SK-N-MC (cell line): ENCODE measurements at regions not wholly inside any gene's neighbourhood (a gene's known extent, or its start where the extent isn't known, plus 50 kb on each side); places are given as distances from the start of the nearest gene placed in this dataset.

ENCODE experiments used
- DNase-seq: peaks from one replicate; pipeline ENCODE4 v3.0.0-alpha.2; 2011; ENCODE audit warnings: low read depth, low spot score
- H3K27ac ChIP-seq: fragments of 200-600 bp; sonication (generic); 2 replicates; pipeline ENCODE4 v1.5.1; 2016; ENCODE audit warnings: mixed run types
- H3K36me3 ChIP-seq: fragments of 200-600 bp; sonication (generic); 2 replicates; pipeline ENCODE4 v1.6.1; 2017; ENCODE audit warnings: antibody characterized with exemption, low read length, mixed read lengths; ENCODE audit not compliant: insufficient read depth
- H3K4me3 ChIP-seq: fragments of 200-600 bp; sonication (generic); 2 replicates; pipeline ENCODE4 v1.5.1; 2016
- H3K9ac ChIP-seq: fragments of 200-600 bp; sonication (generic); 2 replicates; pipeline ENCODE4 v1.8.0; 2017; ENCODE audit warnings: mixed run types, mixed read lengths; ENCODE audit not compliant: insufficient read length
- H3K9me3 ChIP-seq: fragments of 200-600 bp; sonication (generic); 2 replicates; pipeline ENCODE4 v1.6.1; 2017; ENCODE audit warnings: low read depth, mild to moderate bottlenecking, antibody characterized with exemption, low read length, moderate library complexity, mixed read lengths
- EZH2 ChIP-seq: fragments of 200-600 bp; sonication (generic); IDR thresholded peaks from one replicate; pipeline ENCODE4 v1.6.1; 2017; ENCODE audit warnings: antibody characterized with exemption
- FOXP2 ChIP-seq: optimal IDR thresholded peaks from 2 replicates; pipeline ENCODE3; 2011; ENCODE audit warnings: mild to moderate bottlenecking, moderate library complexity; ENCODE audit not compliant: insufficient read depth; ENCODE audit errors: extremely low read length, control extremely low read depth
- POLR2AphosphoS5 ChIP-seq: IDR thresholded peaks from 2 replicates; pipeline ENCODE4 v1.6.1; 2012; ENCODE audit warnings: mild to moderate bottlenecking, low read depth, low read length, borderline replicate concordance

GRCh38 chr11:98944461-98944860 is 76.3 kb upstream of the CNTN5 start:
- no peak overlapping the region for H3K27ac ChIP-seq
- DNase-seq: no peak
- no peak for TF ChIP-seq POLR2AphosphoS5
- no peak for TF ChIP-seq FOXP2
- no peak for TF ChIP-seq EZH2
- H3K36me3 ChIP-seq: no peaks in the 10 kb centered on the region
- no peak overlapping the region for H3K9ac ChIP-seq
- H3K4me3 ChIP-seq: no peak overlapping the region
- no peaks in the 10 kb centered on the region for H3K9me3 ChIP-seq

- Histone ChIP-seq H3K9ac (no peak overlapping the region), H3K27ac (no peak overlapping the region), H3K4me3 (no peak overlapping the region), H3K9me3 (no peaks in the 10 kb centered on the region), H3K36me3 (no peaks in the 10 kb centered on the region)
- TF ChIP-seq POLR2AphosphoS5: no peak
- no peak for TF ChIP-seq FOXP2
- no peak for TF ChIP-seq EZH2
- DNase-seq: no peak
Observed at GRCh38 chr11:98952107-98952506, 68.6 kb upstream of the CNTN5 start.

GRCh38 chr11:98955551-98955950 is 65.2 kb upstream of the CNTN5 start:
- H3K9ac ChIP-seq: no peak overlapping the region
- H3K4me3 ChIP-seq: no peak overlapping the region
- H3K27ac ChIP-seq: no peak overlapping the region
- TF ChIP-seq FOXP2 (no peak), EZH2 (no peak), POLR2AphosphoS5 (no peak)
- no peaks in the 10 kb centered on the region for H3K36me3 ChIP-seq
- no peaks in the 10 kb centered on the region for H3K9me3 ChIP-seq
- no peak for DNase-seq

GRCh38 chr11:98964146-98964545 is 56.6 kb upstream of the CNTN5 start:
- Histone ChIP-seq H3K27ac (no peak overlapping the region), H3K36me3 (no peaks in the 10 kb centered on the region), H3K4me3 (no peak overlapping the region), H3K9me3 (no peaks in the 10 kb centered on the region), H3K9ac (no peak overlapping the region)
- no peak for DNase-seq
- TF ChIP-seq EZH2: no peak
- TF ChIP-seq POLR2AphosphoS5: no peak
- TF ChIP-seq FOXP2: no peak

GRCh38 chr11:98965358-98965757 is 55.4 kb upstream of the CNTN5 start:
- Histone ChIP-seq H3K36me3 (no peaks in the 10 kb centered on the region), H3K27ac (no peak overlapping the region), H3K4me3 (no peak overlapping the region), H3K9ac (no peak overlapping the region), H3K9me3 (no peaks in the 10 kb centered on the region)
- no peak for DNase-seq
- TF ChIP-seq EZH2 (no peak), POLR2AphosphoS5 (no peak), FOXP2 (no peak)

DNA sequence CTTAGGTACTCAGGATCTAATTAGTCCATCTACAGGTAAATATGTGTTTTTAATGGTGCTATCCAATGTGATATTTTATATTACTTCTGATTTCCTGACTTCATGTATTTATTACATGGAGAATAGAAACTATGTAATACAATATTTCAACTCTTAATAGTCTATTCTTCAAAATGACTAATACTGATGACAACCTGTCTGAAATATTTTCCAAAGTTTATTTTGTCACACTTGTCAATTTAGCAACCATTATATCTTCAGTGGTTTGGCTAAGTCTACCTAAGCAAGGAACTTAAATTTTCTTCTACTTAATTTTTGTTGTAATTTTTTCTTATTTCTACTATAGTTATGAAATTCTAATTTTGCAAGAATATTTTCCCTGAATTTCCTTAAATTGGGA is 55.0 kb upstream of the CNTN5 start:
- no peak for DNase-seq
- no peak overlapping the region for H3K27ac ChIP-seq
- H3K9ac ChIP-seq: no peak overlapping the region
- no peak overlapping the region for H3K4me3 ChIP-seq
- no peaks in the 10 kb centered on the region for H3K36me3 ChIP-seq
- no peak for TF ChIP-seq EZH2
- no peak for TF ChIP-seq POLR2AphosphoS5
- no peak for TF ChIP-seq FOXP2
- no peaks in the 10 kb centered on the region for H3K9me3 ChIP-seq

- H3K9ac ChIP-seq: no peak overlapping the region
- no peak overlapping the region for H3K4me3 ChIP-seq
- TF ChIP-seq FOXP2 (no peak), POLR2AphosphoS5 (no peak), EZH2 (no peak)
- DNase-seq: no peak
- no peak overlapping the region for H3K27ac ChIP-seq
- no peaks in the 10 kb centered on the region for H3K36me3 ChIP-seq
- H3K9me3 ChIP-seq: no peaks in the 10 kb centered on the region
Observed at GRCh38 chr11:98967005-98967404, 53.7 kb upstream of the CNTN5 start.
